H9 (cell line): ENCODE measurements at regions not wholly inside any gene's neighbourhood (a gene's known extent, or its start where the extent isn't known, plus 50 kb on each side); places are given as distances from the start of the nearest gene placed in this dataset.

Source experiments
- DNase-seq: peaks from one replicate; pipeline ENCODE4 v3.0.0-alpha.2; 2017
- H2AFZ ChIP-seq: one replicate; pipeline ENCODE4 v1.6.1; 2013; ENCODE audit warnings: mild to moderate bottlenecking, low read length, control low read depth, moderate library complexity
- H2AK5ac ChIP-seq: 2 replicates; pipeline ENCODE4 v1.6.1; 2013; ENCODE audit warnings: low read length, control low read depth, mixed read lengths; ENCODE audit not compliant: insufficient read length
- H2BK120ac ChIP-seq: one replicate; pipeline ENCODE4 v1.6.1; 2013; ENCODE audit warnings: low read depth, mild to moderate bottlenecking, low read length, control low read depth, inconsistent platforms; ENCODE audit not compliant: poor library complexity, severe bottlenecking
- H2BK12ac ChIP-seq: 2 replicates; pipeline ENCODE4 v1.6.1; 2013; ENCODE audit warnings: low read length, control low read depth, mixed read lengths, low read depth; ENCODE audit not compliant: insufficient read length
- H2BK15ac ChIP-seq: 2 replicates; pipeline ENCODE4 v1.6.1; 2013; ENCODE audit warnings: low read depth, low read length, control low read depth
- H2BK20ac ChIP-seq: one replicate; pipeline ENCODE4 v1.6.1; 2013; ENCODE audit warnings: low read depth, mild to moderate bottlenecking, low read length, control low read depth, inconsistent platforms; ENCODE audit not compliant: poor library complexity, severe bottlenecking
- H2BK5ac ChIP-seq: 2 replicates; pipeline ENCODE4 v1.6.1; 2013; ENCODE audit warnings: low read length, control low read depth, mixed read lengths; ENCODE audit not compliant: insufficient read length
- H3K14ac ChIP-seq: 2 replicates; pipeline ENCODE4 v1.6.1; 2013; ENCODE audit warnings: low read length, control low read depth; ENCODE audit not compliant: insufficient read depth
- H3K18ac ChIP-seq: 2 replicates; pipeline ENCODE4 v1.6.1; 2013; ENCODE audit warnings: low read depth, mild to moderate bottlenecking, mixed read lengths, low read length, control low read depth; ENCODE audit not compliant: insufficient read length
- H3K23ac ChIP-seq: 2 replicates; pipeline ENCODE4 v1.6.1; 2013; ENCODE audit warnings: low read length, control low read depth, mixed read lengths, low read depth; ENCODE audit not compliant: insufficient read length
- H3K23me2 ChIP-seq: 2 replicates; pipeline ENCODE4 v1.6.1; 2013; ENCODE audit warnings: low read depth, mild to moderate bottlenecking, mixed read lengths, low read length, control low read depth; ENCODE audit not compliant: insufficient read length, poor library complexity, severe bottlenecking
- H3K27ac ChIP-seq: 2 replicates; pipeline ENCODE4 v1.5.1; 2013; ENCODE audit warnings: low read length, control low read depth, mixed read lengths, low read depth; ENCODE audit not compliant: insufficient read length
- H3K27me3 ChIP-seq: 2 replicates; pipeline ENCODE4 v1.6.1; 2013; ENCODE audit warnings: low read length, control low read depth, inconsistent platforms; ENCODE audit not compliant: insufficient read depth
- H3K4ac ChIP-seq: 2 replicates; pipeline ENCODE4 v1.6.1; 2013; ENCODE audit warnings: low read depth, mild to moderate bottlenecking, control low read depth, inconsistent platforms, low read length, moderate library complexity
- H3K4me1 ChIP-seq: 2 replicates; pipeline ENCODE4 v1.6.1; 2013; ENCODE audit warnings: low read length, control low read depth, inconsistent platforms; ENCODE audit not compliant: insufficient read depth
- H3K4me2 ChIP-seq: 2 replicates; pipeline ENCODE4 v1.6.1; 2013; ENCODE audit warnings: low read length, control low read depth, mixed read lengths; ENCODE audit not compliant: insufficient read length, insufficient read depth
- H3K56ac ChIP-seq: 2 replicates; pipeline ENCODE4 v1.6.1; 2013; ENCODE audit warnings: low read depth, mild to moderate bottlenecking, mixed read lengths, low read length, control low read depth; ENCODE audit not compliant: insufficient read length
- H3K79me1 ChIP-seq: 2 replicates; pipeline ENCODE4 v1.6.1; 2013; ENCODE audit warnings: low read depth, mild to moderate bottlenecking, moderate library complexity, low read length, control low read depth, inconsistent platforms; ENCODE audit not compliant: insufficient read depth, poor library complexity, severe bottlenecking
- H3K79me2 ChIP-seq: 2 replicates; pipeline ENCODE4 v1.6.1; 2013; ENCODE audit warnings: low read length, control low read depth, inconsistent platforms; ENCODE audit not compliant: insufficient read depth
- H3K9ac ChIP-seq: 2 replicates; pipeline ENCODE4 v1.6.1; 2013; ENCODE audit warnings: low read length, control low read depth, mixed read lengths; ENCODE audit not compliant: insufficient read length; ENCODE audit errors: extremely low read depth
- H3K9me3 ChIP-seq: one replicate; pipeline ENCODE4 v1.6.1; 2013; ENCODE audit warnings: low read depth, low read length, inconsistent platforms; ENCODE audit not compliant: control insufficient read depth
- H3T11ph ChIP-seq: one replicate; pipeline ENCODE4 v1.6.1; 2013; ENCODE audit warnings: mild to moderate bottlenecking, low read length, control low read depth, inconsistent platforms
- H4K20me1 ChIP-seq: one replicate; pipeline ENCODE4 v1.6.1; 2013; ENCODE audit not compliant: control insufficient read depth, insufficient read length, insufficient read depth
- H4K5ac ChIP-seq: 2 replicates; pipeline ENCODE4 v1.6.1; 2013; ENCODE audit warnings: low read depth, mild to moderate bottlenecking, mixed read lengths, low read length, control low read depth; ENCODE audit not compliant: insufficient read length
- H4K8ac ChIP-seq: replicated peaks from 2 replicates; pipeline ENCODE4 v1.6.1; 2013; ENCODE audit warnings: low read length, control low read depth, mixed read lengths, low read depth; ENCODE audit not compliant: insufficient read length
- H4K91ac ChIP-seq: 2 replicates; pipeline ENCODE4 v1.6.1; 2013; ENCODE audit warnings: low read depth, mild to moderate bottlenecking, moderate library complexity, mixed read lengths, low read length, control low read depth; ENCODE audit not compliant: insufficient read length
- H3K27ac Mint-ChIP-seq, 3 experiments: 2 replicates in 2 of 3; 3 replicates in 1 of 3; pipeline ENCODE4 v1.8.0; 2020 to 2021; ENCODE audit warnings: mixed read lengths in 3 of 3, mild to moderate bottlenecking in 1 of 3, moderate library complexity in 1 of 3
- H3K27me3 Mint-ChIP-seq: 2 replicates; pipeline ENCODE4 v1.8.0; 2021; ENCODE audit warnings: low read depth, mild to moderate bottlenecking, moderate library complexity, mixed read lengths
- H3K36me3 Mint-ChIP-seq, 3 experiments: 2 replicates in 2 of 3; 3 replicates in 1 of 3; pipeline ENCODE4 v1.8.0; 2020 to 2021; ENCODE audit warnings: low read depth in 3 of 3, mixed read lengths in 3 of 3; ENCODE audit not compliant: insufficient read depth in 1 of 3
- H3K4me1 Mint-ChIP-seq, 2 experiments: 2 replicates each; pipeline ENCODE4 v1.8.0; 2020; ENCODE audit warnings: mixed read lengths in 2 of 2
- H3K4me3 Mint-ChIP-seq, 2 experiments: 2 replicates in 1 of 2; 3 replicates in 1 of 2; pipeline ENCODE4 v1.8.0; 2020 to 2021; ENCODE audit warnings: mild to moderate bottlenecking in 2 of 2, mixed read lengths in 2 of 2, moderate library complexity in 1 of 2
- H3K9me3 Mint-ChIP-seq, 2 experiments: 2 replicates in 1 of 2; 3 replicates in 1 of 2; pipeline ENCODE4 v1.8.0; 2020; ENCODE audit warnings: mild to moderate bottlenecking in 2 of 2, mixed read lengths in 2 of 2, moderate library complexity in 1 of 2
- WGBS: extraction: QIAGEN DNeasy Blood & Tissue Kit; methylation state at CpG from one replicate; pipeline ENCODE4 v1.1.7; 2013; ENCODE audit warnings: missing lambda C conversion rate, low lambda C conversion rate, mixed read lengths; ENCODE audit not compliant: insufficient read length; ENCODE audit errors: extremely low coverage; 5-methylcytosine and 5-hydroxymethylcytosine counted together
- TF ChIP-seq, protein P1 (sequence below): fragments of 200-600 bp; sonication (generic); conservative IDR thresholded peaks from 3 replicates; pipeline ENCODE4 v1.8.0; 2021; ENCODE audit warnings: antibody characterized with exemption, mild to moderate bottlenecking

DNA sequence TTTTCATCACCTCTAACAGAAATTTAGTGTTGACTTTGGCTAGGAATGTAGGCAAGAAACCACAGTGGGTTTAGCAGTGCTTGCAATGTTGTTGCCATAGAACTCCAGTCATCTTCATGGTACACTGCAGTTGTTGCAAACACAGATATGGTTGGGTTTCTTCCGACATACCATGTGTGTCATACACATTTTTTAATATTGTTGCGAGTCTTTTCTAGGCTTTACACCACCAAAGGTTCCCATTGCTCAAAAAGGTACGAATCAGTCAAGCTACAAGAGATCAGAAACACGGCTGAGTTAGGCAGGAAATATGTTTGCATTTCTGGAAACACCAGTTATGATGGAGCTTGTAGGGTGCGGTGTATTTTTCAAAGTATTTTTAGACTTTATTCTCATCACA, 172.4 kb downstream of the SYK start:
- TF ChIP-seq, protein P1, sequence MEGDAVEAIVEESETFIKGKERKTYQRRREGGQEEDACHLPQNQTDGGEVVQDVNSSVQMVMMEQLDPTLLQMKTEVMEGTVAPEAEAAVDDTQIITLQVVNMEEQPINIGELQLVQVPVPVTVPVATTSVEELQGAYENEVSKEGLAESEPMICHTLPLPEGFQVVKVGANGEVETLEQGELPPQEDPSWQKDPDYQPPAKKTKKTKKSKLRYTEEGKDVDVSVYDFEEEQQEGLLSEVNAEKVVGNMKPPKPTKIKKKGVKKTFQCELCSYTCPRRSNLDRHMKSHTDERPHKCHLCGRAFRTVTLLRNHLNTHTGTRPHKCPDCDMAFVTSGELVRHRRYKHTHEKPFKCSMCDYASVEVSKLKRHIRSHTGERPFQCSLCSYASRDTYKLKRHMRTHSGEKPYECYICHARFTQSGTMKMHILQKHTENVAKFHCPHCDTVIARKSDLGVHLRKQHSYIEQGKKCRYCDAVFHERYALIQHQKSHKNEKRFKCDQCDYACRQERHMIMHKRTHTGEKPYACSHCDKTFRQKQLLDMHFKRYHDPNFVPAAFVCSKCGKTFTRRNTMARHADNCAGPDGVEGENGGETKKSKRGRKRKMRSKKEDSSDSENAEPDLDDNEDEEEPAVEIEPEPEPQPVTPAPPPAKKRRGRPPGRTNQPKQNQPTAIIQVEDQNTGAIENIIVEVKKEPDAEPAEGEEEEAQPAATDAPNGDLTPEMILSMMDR, result no peak
- H3K27ac Mint-ChIP-seq, result no peak overlapping the region
- Histone ChIP-seq H3K27me3 (no peaks in the 10 kb centered on the region), H2AFZ (no peak overlapping the region), H3K14ac (no peak overlapping the region), H3K9ac (no peak overlapping the region), H2BK120ac (no peak overlapping the region), H4K20me1 (no peaks in the 10 kb centered on the region), H3K4me1 (no peaks in the 10 kb centered on the region), H3K4ac (no peak overlapping the region), H3K23ac (no peak overlapping the region), H3T11ph (no peak overlapping the region), H3K9me3 (no peaks in the 10 kb centered on the region), H3K23me2 (no peaks in the 10 kb centered on the region), H2BK15ac (no peak overlapping the region), H4K5ac (no peak overlapping the region), H3K4me2 (no peak overlapping the region), H3K18ac (no peak overlapping the region), H4K91ac (no peak overlapping the region), H3K27ac (no peak overlapping the region), H3K79me2 (no peaks in the 10 kb centered on the region), H4K8ac (no peak overlapping the region), H3K79me1 (no peaks in the 10 kb centered on the region), H2AK5ac (no peak overlapping the region), H2BK12ac (no peak overlapping the region), H3K56ac (no peak overlapping the region), H2BK5ac (no peak overlapping the region), H2BK20ac (no peak overlapping the region)
- no CpG with 5 or more reads among the region's 5 CpGs for WGBS
- H3K36me3 Mint-ChIP-seq, result no peaks in the 10 kb centered on the region
- H3K4me3 Mint-ChIP-seq, result no peak overlapping the region
- no peak for DNase-seq
- no peaks in the 10 kb centered on the region; a peak in 2 of 5 replicates for H3K9me3 Mint-ChIP-seq
- H3K4me1 Mint-ChIP-seq, result peaks cover 0 to 27% of the 10 kb centered on the region in 2 experiments; a peak in 2 of 4 replicates
- no peaks in the 10 kb centered on the region; the same call in 1 of the 2 replicates for H3K27me3 Mint-ChIP-seq
